Astrocyte (in vitro differentiated cells and primary cell): ENCODE measurements at regions not wholly inside any gene's neighbourhood (a gene's known extent, or its start where the extent isn't known, plus 50 kb on each side); places are given as distances from the start of the nearest gene placed in this dataset.
A peak's percentile ranks its signal among the peaks of the same experiment; 100 is the strongest.

Experiments
- DNase-seq: peaks from one replicate; pipeline ENCODE4 v3.0.0-alpha.2; 2010; ENCODE audit warnings: low read depth
- FAIRE-seq: peaks from 2 replicates; lab custom pipeline; 2011; peaks lifted over from hg19 to GRCh38; lab: Jason Lieb, UNC
- H2AFZ ChIP-seq: 2 replicates; pipeline ENCODE4 v1.6.0; 2012; ENCODE audit warnings: low read depth, low read length, inconsistent platforms
- H3K27ac ChIP-seq: 2 replicates; pipeline ENCODE4 v1.5.1; 2011; ENCODE audit warnings: low read depth, low read length, inconsistent platforms
- H3K27me3 ChIP-seq: 2 replicates; pipeline ENCODE4 v1.6.0; 2011; ENCODE audit warnings: low read length, inconsistent platforms; ENCODE audit not compliant: insufficient read depth
- H3K36me3 ChIP-seq: 2 replicates; pipeline ENCODE4 v1.5.1; 2011; ENCODE audit warnings: low read length, inconsistent platforms; ENCODE audit not compliant: insufficient read depth
- H3K4me1 ChIP-seq: 2 replicates; pipeline ENCODE4 v1.5.1; 2011; ENCODE audit warnings: low read length, inconsistent platforms; ENCODE audit not compliant: insufficient read depth
- H3K4me2 ChIP-seq: 2 replicates; pipeline ENCODE4 v1.6.0; 2012; ENCODE audit warnings: low read length, inconsistent platforms
- H3K4me3 ChIP-seq: 2 replicates; pipeline ENCODE4 v1.5.1; 2011; ENCODE audit warnings: low read depth, mild to moderate bottlenecking, low read length, inconsistent platforms; ENCODE audit not compliant: insufficient read depth
- H3K79me2 ChIP-seq: 2 replicates; pipeline ENCODE4 v1.6.0; 2012; ENCODE audit warnings: mild to moderate bottlenecking, low read length, inconsistent platforms; ENCODE audit not compliant: insufficient read depth
- H3K9ac ChIP-seq: 2 replicates; pipeline ENCODE4 v1.6.0; 2012; ENCODE audit warnings: mild to moderate bottlenecking, low read length, inconsistent platforms
- H3K9me3 ChIP-seq: 2 replicates; pipeline ENCODE4 v1.5.1; 2012; ENCODE audit warnings: low read depth, mild to moderate bottlenecking, low read length, inconsistent platforms; ENCODE audit not compliant: insufficient read depth
- H4K20me1 ChIP-seq: 2 replicates; pipeline ENCODE4 v1.6.0; 2012; ENCODE audit warnings: low read length, inconsistent platforms; ENCODE audit not compliant: insufficient read depth
- H3K27ac Mint-ChIP-seq: one replicate; pipeline ENCODE4 v1.8.0; 2021; ENCODE audit warnings: mild to moderate bottlenecking, mixed read lengths; ENCODE audit not compliant: unreplicated experiment
- H3K27me3 Mint-ChIP-seq: one replicate; pipeline ENCODE4 v1.8.0; 2021; ENCODE audit warnings: low read depth, mixed read lengths; ENCODE audit not compliant: unreplicated experiment
- H3K36me3 Mint-ChIP-seq: one replicate; pipeline ENCODE4 v1.8.0; 2021; ENCODE audit warnings: low read depth, mixed read lengths; ENCODE audit not compliant: unreplicated experiment
- H3K4me1 Mint-ChIP-seq: one replicate; pipeline ENCODE4 v1.8.0; 2021; ENCODE audit warnings: low read depth, mixed read lengths; ENCODE audit not compliant: unreplicated experiment
- H3K4me3 Mint-ChIP-seq: one replicate; pipeline ENCODE4 v1.8.0; 2021; ENCODE audit warnings: mild to moderate bottlenecking, moderate library complexity, mixed read lengths; ENCODE audit not compliant: unreplicated experiment
- H3K9me3 Mint-ChIP-seq: one replicate; pipeline ENCODE4 v1.8.0; 2021; ENCODE audit warnings: mild to moderate bottlenecking, mixed read lengths; ENCODE audit not compliant: unreplicated experiment
- EZH2 ChIP-seq: IDR thresholded peaks from 2 replicates; pipeline ENCODE4 v1.6.1; 2012; ENCODE audit warnings: mild to moderate bottlenecking, low read length, inconsistent platforms; ENCODE audit not compliant: insufficient read depth
- TF ChIP-seq, protein P1 (sequence below): IDR thresholded peaks from 2 replicates; pipeline ENCODE4 v1.5.1; 2011; ENCODE audit warnings: low read depth, mild to moderate bottlenecking, inconsistent platforms, low read length, moderate library complexity; ENCODE audit not compliant: insufficient read depth

- Mint-ChIP-seq H3K36me3 (no peaks in the 10 kb centered on the region), H3K9me3 (no peaks in the 10 kb centered on the region), H3K27me3 (no peaks in the 10 kb centered on the region), H3K27ac (no peak overlapping the region), H3K4me3 (no peak overlapping the region), H3K4me1 (no peaks in the 10 kb centered on the region)
- no peak overlapping the region for H3K9ac ChIP-seq
- no peak overlapping the region for H3K27ac ChIP-seq
- no peak overlapping the region for H3K4me3 ChIP-seq
- H3K36me3 ChIP-seq: no peaks in the 10 kb centered on the region
- TF ChIP-seq, protein P1, sequence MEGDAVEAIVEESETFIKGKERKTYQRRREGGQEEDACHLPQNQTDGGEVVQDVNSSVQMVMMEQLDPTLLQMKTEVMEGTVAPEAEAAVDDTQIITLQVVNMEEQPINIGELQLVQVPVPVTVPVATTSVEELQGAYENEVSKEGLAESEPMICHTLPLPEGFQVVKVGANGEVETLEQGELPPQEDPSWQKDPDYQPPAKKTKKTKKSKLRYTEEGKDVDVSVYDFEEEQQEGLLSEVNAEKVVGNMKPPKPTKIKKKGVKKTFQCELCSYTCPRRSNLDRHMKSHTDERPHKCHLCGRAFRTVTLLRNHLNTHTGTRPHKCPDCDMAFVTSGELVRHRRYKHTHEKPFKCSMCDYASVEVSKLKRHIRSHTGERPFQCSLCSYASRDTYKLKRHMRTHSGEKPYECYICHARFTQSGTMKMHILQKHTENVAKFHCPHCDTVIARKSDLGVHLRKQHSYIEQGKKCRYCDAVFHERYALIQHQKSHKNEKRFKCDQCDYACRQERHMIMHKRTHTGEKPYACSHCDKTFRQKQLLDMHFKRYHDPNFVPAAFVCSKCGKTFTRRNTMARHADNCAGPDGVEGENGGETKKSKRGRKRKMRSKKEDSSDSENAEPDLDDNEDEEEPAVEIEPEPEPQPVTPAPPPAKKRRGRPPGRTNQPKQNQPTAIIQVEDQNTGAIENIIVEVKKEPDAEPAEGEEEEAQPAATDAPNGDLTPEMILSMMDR: no peak
- no peak for TF ChIP-seq EZH2
- FAIRE-seq: no peak
- H3K27me3 ChIP-seq: no peaks in the 10 kb centered on the region
- H3K9me3 ChIP-seq: no peaks in the 10 kb centered on the region
- DNase-seq: no peak
- no peak overlapping the region for H2AFZ ChIP-seq
- H3K79me2 ChIP-seq: no peaks in the 10 kb centered on the region
- no peak overlapping the region for H3K4me2 ChIP-seq
- H4K20me1 ChIP-seq: no peaks in the 10 kb centered on the region
- H3K4me1 ChIP-seq: no peaks in the 10 kb centered on the region
Measured at GRCh38 chrX:127025013-127025412, 205.5 kb downstream of the PRR32 start.

GRCh38 chrX:127030016-127030748, 210.7 kb downstream of the PRR32 start:
- Mint-ChIP-seq H3K9me3 (no peaks in the 10 kb centered on the region), H3K27ac (no peak overlapping the region), H3K4me3 (no peak overlapping the region), H3K27me3 (no peaks in the 10 kb centered on the region), H3K36me3 (no peaks in the 10 kb centered on the region), H3K4me1 (peaks cover 2% of the 10 kb centered on the region)
- Histone ChIP-seq H3K4me2 (no peak overlapping the region), H3K27me3 (no peaks in the 10 kb centered on the region), H3K9me3 (no peaks in the 10 kb centered on the region), H3K9ac (no peak overlapping the region), H3K4me1 (no peaks in the 10 kb centered on the region), H3K79me2 (no peaks in the 10 kb centered on the region), H3K36me3 (no peaks in the 10 kb centered on the region), H4K20me1 (no peaks in the 10 kb centered on the region), H3K4me3 (no peak overlapping the region), H2AFZ (no peak overlapping the region), H3K27ac (no peak overlapping the region)
- FAIRE-seq: peak; percentile 86
- TF ChIP-seq EZH2: no peak
- TF ChIP-seq, protein P1: no peak
- no peak for DNase-seq

GRCh38 chrX:127037159-127037558, 217.6 kb downstream of the PRR32 start:
- Mint-ChIP-seq H3K36me3 (no peaks in the 10 kb centered on the region), H3K27me3 (no peaks in the 10 kb centered on the region), H3K4me1 (peaks cover 12% of the 10 kb centered on the region), H3K4me3 (no peak overlapping the region), H3K9me3 (no peaks in the 10 kb centered on the region), H3K27ac (no peak overlapping the region)
- H3K79me2 ChIP-seq: no peaks in the 10 kb centered on the region
- no peaks in the 10 kb centered on the region for H3K27me3 ChIP-seq
- H2AFZ ChIP-seq: no peak overlapping the region
- H3K4me3 ChIP-seq: no peak overlapping the region
- no peak overlapping the region for H3K9ac ChIP-seq
- H3K36me3 ChIP-seq: no peaks in the 10 kb centered on the region
- H3K9me3 ChIP-seq: no peaks in the 10 kb centered on the region
- H3K4me1 ChIP-seq: no peaks in the 10 kb centered on the region
- no peak overlapping the region for H3K4me2 ChIP-seq
- FAIRE-seq (no peak), DNase-seq (no peak)
- H4K20me1 ChIP-seq: no peaks in the 10 kb centered on the region
- TF ChIP-seq EZH2: no peak
- TF ChIP-seq, protein P1: no peak
- no peak overlapping the region for H3K27ac ChIP-seq
